GM12878 (cell line): ENCODE measurements at regions not wholly inside any gene's neighbourhood (a gene's known extent, or its start where the extent isn't known, plus 50 kb on each side); places are given as distances from the start of the nearest gene placed in this dataset.

Source experiments
- ATAC-seq: fragments of 200-7000 bp; cut with Tn5 transposase; 3 replicates; pipeline ENCODE4 v1.9.1; 2020; ENCODE audit warnings: mild to moderate bottlenecking, moderate library complexity
- BruUV-seq: library from RNA; stranded (reverse); fragments of 400-500 nt; replicated peaks from 2 replicates; lab custom pipeline; 2021; lab: Mats Ljungman, UMichigan
- CTCF ChIA-PET: fragments of 300-600 bp; sonication (Branson Sonifier 250); formaldehyde crosslinking; extraction: SDS; loops from one replicate; lab custom pipeline; 2021; ENCODE audit warnings: inconsistent platforms; lab: Yijun Ruan, JAX
- POLR2A ChIA-PET: fragments of 350-600 bp; formaldehyde crosslinking; extraction: SDS; loops from one replicate; lab custom pipeline; 2021; ENCODE audit warnings: inconsistent platforms; lab: Charles Lee
- RAD21 ChIA-PET: fragments of 300-600 bp; sonication (Branson Sonifier 250); formaldehyde crosslinking; loops from one replicate; lab custom pipeline; 2023; ENCODE audit warnings: antibody characterized with exemption; ENCODE audit not compliant: unreplicated experiment; lab: Charles Lee
- SMC1A ChIA-PET: fragments of 300-600 bp; sonication (Branson Sonifier 250); formaldehyde crosslinking; loops from one replicate; lab custom pipeline; 2023; ENCODE audit not compliant: unreplicated experiment, uncharacterized antibody; lab: Charles Lee
- DNase-seq: peaks from one replicate; pipeline ENCODE4 v3.0.0-alpha.2; 2011; ENCODE audit warnings: low read depth, low spot score
- FAIRE-seq: peaks from 3 replicates; lab custom pipeline; 2011; peaks lifted over from hg19 to GRCh38; lab: Jason Lieb, UNC
- H2AFZ ChIP-seq: 2 replicates; pipeline ENCODE4 v1.6.0; 2011; ENCODE audit warnings: low read depth, low read length, control low read depth; ENCODE audit not compliant: control insufficient read depth
- H3K27ac ChIP-seq: 2 replicates; pipeline ENCODE4 v1.5.1; 2011; ENCODE audit warnings: control low read depth; ENCODE audit not compliant: control insufficient read depth, insufficient read depth
- H3K27me3 ChIP-seq, 2 experiments: replicated peaks in 1 of 2; 2 replicates each; pipeline versions ENCODE4 v1.6.0 to v1.6.1; 2011; ENCODE audit warnings: low read length in 1 of 2; ENCODE audit not compliant: control insufficient read depth in 2 of 2, insufficient read depth in 2 of 2
- H3K36me3 ChIP-seq, 2 experiments: 2 replicates each; pipeline ENCODE4 v1.5.1; 2011; ENCODE audit warnings: low read length in 1 of 2; ENCODE audit not compliant: control insufficient read depth in 2 of 2, insufficient read depth in 2 of 2
- H3K4me1 ChIP-seq: 2 replicates; pipeline ENCODE4 v1.6.1; 2011; ENCODE audit warnings: mild to moderate bottlenecking, low read length, moderate library complexity, mixed read lengths; ENCODE audit not compliant: control insufficient read depth, insufficient read depth
- H3K4me2 ChIP-seq: 2 replicates; pipeline ENCODE4 v1.6.0; 2011; ENCODE audit warnings: control low read depth; ENCODE audit not compliant: control insufficient read depth, insufficient read depth
- H3K4me3 ChIP-seq: fragments of 200-600 bp; sonication (generic); 2 replicates; pipeline ENCODE4 v1.5.1; 2016
- H3K79me2 ChIP-seq: 2 replicates; pipeline ENCODE4 v1.6.0; 2011; ENCODE audit warnings: low read length; ENCODE audit not compliant: control insufficient read depth, insufficient read depth
- H3K9ac ChIP-seq: 2 replicates; pipeline ENCODE4 v1.8.0; 2011; ENCODE audit warnings: low read length, control low read depth, mixed read lengths; ENCODE audit not compliant: control insufficient read depth, insufficient read depth
- H3K9me3 ChIP-seq: replicated peaks from 3 replicates; pipeline ENCODE4 v1.5.1; 2011; ENCODE audit warnings: mild to moderate bottlenecking, low read length; ENCODE audit not compliant: control insufficient read depth, insufficient read depth
- H4K20me1 ChIP-seq: 2 replicates; pipeline ENCODE4 v1.6.0; 2011; ENCODE audit not compliant: control insufficient read depth, insufficient read depth
- HDAC2 ChIP-seq: fragments of 200-600 bp; sonication (generic); IDR thresholded peaks from 2 replicates; pipeline ENCODE4 v1.6.1; 2017
- IRF3 ChIP-seq: fragments of 450-650 bp; IDR thresholded peaks from 2 replicates; pipeline ENCODE4 v1.6.1; 2014; ENCODE audit warnings: mild to moderate bottlenecking
- MTA2 ChIP-seq: fragments of 450-650 bp; IDR thresholded peaks from 2 replicates; pipeline ENCODE4 v1.6.1; 2016; ENCODE audit warnings: low read depth, mild to moderate bottlenecking, moderate library complexity
- NFYB ChIP-seq: IDR thresholded peaks from 2 replicates; pipeline ENCODE4 v1.6.1; 2011; ENCODE audit warnings: low read depth, mild to moderate bottlenecking, low read length, improper control_type of control experiment, moderate library complexity; ENCODE audit not compliant: insufficient read depth
- NR2C1 ChIP-seq: fragments of 450-650 bp; IDR thresholded peaks from 2 replicates; pipeline ENCODE4 v1.6.1; 2017; ENCODE audit warnings: antibody characterized with exemption, mild to moderate bottlenecking, moderate library complexity
- PAX8 ChIP-seq: fragments of 450-650 bp; IDR thresholded peaks from 2 replicates; pipeline ENCODE4 v1.6.1; 2017; ENCODE audit warnings: mild to moderate bottlenecking, moderate library complexity
- PKNOX1 ChIP-seq: fragments of 450-650 bp; IDR thresholded peaks from 2 replicates; pipeline ENCODE4 v1.6.1; 2016; ENCODE audit warnings: mild to moderate bottlenecking
- PRDM15 ChIP-seq: fragments of 450-650 bp; formaldehyde crosslinking; IDR thresholded peaks from 2 replicates; pipeline ENCODE4 v1.4.0; 2020; ENCODE audit warnings: mild to moderate bottlenecking, moderate library complexity
- TCF3 ChIP-seq: IDR thresholded peaks from 2 replicates; pipeline ENCODE4 v1.6.1; 2012; ENCODE audit warnings: low read depth, mild to moderate bottlenecking, low read length, borderline replicate concordance; ENCODE audit not compliant: insufficient read depth
- ZNF217 ChIP-seq: fragments of 450-650 bp; IDR thresholded peaks from 2 replicates; pipeline ENCODE4 v1.6.1; 2017; ENCODE audit warnings: antibody characterized with exemption, mild to moderate bottlenecking
- ZZZ3 ChIP-seq: IDR thresholded peaks from 2 replicates; pipeline ENCODE4 v1.6.1; 2011; ENCODE audit warnings: low read depth; ENCODE audit not compliant: control insufficient read depth, insufficient read length
- WGBS: methylation state at CpG from one replicate; pipeline ENCODE4 v1.1.6; 2016; ENCODE audit warnings: low lambda C conversion rate; ENCODE audit not compliant: insufficient replicate concordance, insufficient coverage; ENCODE audit errors: missing lambda C conversion rate; 5-methylcytosine and 5-hydroxymethylcytosine counted together
- in situ Hi-C: fragments of 300-500 bp; cut with MboI; formaldehyde crosslinking; loops from 9 replicates; pipeline ENCODE4 v1.14.3; 2018; ENCODE audit warnings: mixed read lengths
- intact Hi-C: fragments of 100-400 bp; cut with micrococcal nuclease; formaldehyde crosslinking; loops from one replicate; pipeline ENCODE4 v1.14.2; 2022; ENCODE audit not compliant: unreplicated experiment

- TF ChIP-seq PRDM15 (CRISPR knock-in tag) (no peak), IRF3 (no peak), MTA2 (no peak), HDAC2 (no peak), PKNOX1 (no peak), TCF3 (no peak), NR2C1 (no peak)
These were observed 231.0 kb downstream of the ESM1 start (continued) for GRCh38 chr5:54754420-54754819.

GRCh38 chr5:54753753-54754152, 231.6 kb downstream of the ESM1 start:
- SMC1A ChIA-PET, result no interaction called here
- Histone ChIP-seq H3K4me1 (peaks cover 27% of the 10 kb centered on the region), H3K27me3 (no peaks in the 10 kb centered on the region), H2AFZ (peak overlapping the region; percentile 69), H4K20me1 (no peaks in the 10 kb centered on the region), H3K9me3 (peaks cover 2% of the 10 kb centered on the region; the same call in 2 of the 3 replicates), H3K79me2 (no peaks in the 10 kb centered on the region), H3K4me2 (peak overlapping the region; percentile 72), H3K9ac (no peak overlapping the region; the same call in 1 of the 2 replicates), H3K27ac (peak overlapping the region; percentile 72), H3K4me3 (no peak overlapping the region), H3K36me3 (no peaks in the 10 kb centered on the region)
- TF ChIP-seq NFYB, result peak; percentile 47; the same call in 1 of the 2 replicates
- TF ChIP-seq ZZZ3, result no peak
- TF ChIP-seq ZNF217, result no peak
- no peak for TF ChIP-seq PAX8
- POLR2A ChIA-PET, result no interaction called here
- 53% methylated on average over 1 of the region's 1 CpG for WGBS
- no TSS peak for BruUV-seq
- ATAC-seq, result no peak
- in situ Hi-C loops, result no loop called here
- CTCF ChIA-PET, result interaction anchor here (0.9 to 1.3 kb wide), 2 partner anchors 20 to 113 kb away, joined by 3 to 4 read pairs; no protein-coding TSS in a partner anchor
- intact Hi-C loops, result no loop called here
- no peak for FAIRE-seq
- no peak for DNase-seq
- RAD21 ChIA-PET, result no interaction called here
